Astrocyte of the spinal cord (primary cell): ENCODE measurements at regions not wholly inside any gene's neighbourhood (a gene's known extent, or its start where the extent isn't known, plus 50 kb on each side); places are given as distances from the start of the nearest gene placed in this dataset.

Source experiments
- DNase-seq: peaks from one replicate; pipeline ENCODE4 v3.0.0; 2011; ENCODE audit warnings: low read depth, low spot score
- H3K4me3 ChIP-seq: 2 replicates; pipeline ENCODE4 v1.5.1; 2011; ENCODE audit warnings: low read depth, mild to moderate bottlenecking, low read length, moderate library complexity
- CTCF ChIP-seq: IDR thresholded peaks from 2 replicates; pipeline ENCODE4 v1.5.1; 2012; ENCODE audit warnings: low read depth, mild to moderate bottlenecking, low read length, inconsistent platforms
- in situ Hi-C: cut with HindIII; loops from 2 replicates; pipeline ENCODE4 v1.10.0; 2017; ENCODE audit warnings: low sequenced_read_pairs

- H3K4me3 ChIP-seq = no peak overlapping the region
- DNase-seq = no peak
- TF ChIP-seq CTCF = no peak
- in situ Hi-C loops = no loop called here
These were observed 2274.0 kb downstream of the TP53TG3F start for GRCh38 chr16:35733278-35733965.

GRCh38 chr16:35733971-35734702 lies 2274.7 kb downstream of the TP53TG3F start:
- DNase-seq = no peak
- H3K4me3 ChIP-seq = no peak overlapping the region
- TF ChIP-seq CTCF = no peak
- in situ Hi-C loops = no loop called here

- DNase-seq = no peak
- in situ Hi-C loops = no loop called here
- no peak overlapping the region for H3K4me3 ChIP-seq
- TF ChIP-seq CTCF = no peak
These were observed 2275.5 kb downstream of the TP53TG3F start for GRCh38 chr16:35734728-35735402.

- DNase-seq = no peak
- no peak overlapping the region for H3K4me3 ChIP-seq
- in situ Hi-C loops = no loop called here
- TF ChIP-seq CTCF = no peak
These were observed 2276.2 kb downstream of the TP53TG3F start for GRCh38 chr16:35735403-35736251.

- in situ Hi-C loops = no loop called here
- TF ChIP-seq CTCF = no peak
- no peak overlapping the region for H3K4me3 ChIP-seq
- DNase-seq = no peak
These were observed 2277.1 kb downstream of the TP53TG3F start for GRCh38 chr16:35736546-35736945.

GRCh38 chr16:35737076-35737475 lies 2277.7 kb downstream of the TP53TG3F start:
- TF ChIP-seq CTCF = no peak
- DNase-seq = no peak
- in situ Hi-C loops = no loop called here

More at GRCh38 chr16:35737076-35737475, 2277.7 kb downstream of the TP53TG3F start:
- H3K4me3 ChIP-seq = no peak overlapping the region
